GM12878 (cell line): ENCODE measurements at regions not wholly inside any gene's neighbourhood (a gene's known extent, or its start where the extent isn't known, plus 50 kb on each side); places are given as distances from the start of the nearest gene placed in this dataset.

Source experiments
- CEBPB ChIP-seq, 2 experiments: fragments of 150-350 bp in 1 of 2; IDR thresholded peaks; 2 replicates each; pipeline ENCODE4 v1.6.1; 2012 to 2014; ENCODE audit warnings: low read depth in 2 of 2, low read length in 2 of 2, borderline replicate concordance in 1 of 2, inconsistent platforms in 1 of 2
- EP300 ChIP-seq, 2 experiments: fragments of 150-350 bp in 1 of 2; IDR thresholded peaks; 2 replicates each; pipeline ENCODE4 v1.6.1; 2011 to 2012; ENCODE audit warnings: low read depth in 2 of 2, low read length in 2 of 2, borderline replicate concordance in 1 of 2, improper control_type of control experiment in 1 of 2, inconsistent platforms in 1 of 2; ENCODE audit not compliant: control insufficient read depth in 1 of 2
- GABPA ChIP-seq: IDR thresholded peaks from 2 replicates; pipeline ENCODE4 v1.6.1; 2014; ENCODE audit warnings: antibody characterized with exemption, low read depth, mild to moderate bottlenecking, inconsistent platforms
- HDAC2 ChIP-seq: fragments of 200-600 bp; sonication (generic); IDR thresholded peaks from 2 replicates; pipeline ENCODE4 v1.6.1; 2017
- MTA3 ChIP-seq: IDR thresholded peaks from 2 replicates; pipeline ENCODE4 v1.6.1; 2012; ENCODE audit warnings: low read length, inconsistent platforms, borderline replicate concordance
- RELA ChIP-seq: fragments of 450-650 bp; IDR thresholded peaks from 2 replicates; pipeline ENCODE4 v1.8.0; 2014; ENCODE audit warnings: borderline replicate concordance; ENCODE audit not compliant: partially characterized antibody
- SPI1 ChIP-seq: IDR thresholded peaks from 2 replicates; pipeline ENCODE4 v1.6.1; 2011; ENCODE audit warnings: low read depth, mild to moderate bottlenecking, low read length, moderate library complexity, borderline replicate concordance; ENCODE audit not compliant: insufficient read depth
- TF ChIP-seq, protein P1 (sequence below): fragments of 450-650 bp; IDR thresholded peaks from 2 replicates; pipeline ENCODE4 v1.6.1; 2016; ENCODE audit warnings: mild to moderate bottlenecking
- TF ChIP-seq, protein P2 (sequence below), 3 experiments: IDR thresholded peaks in 2 of 3; conservative IDR thresholded peaks in 1 of 3; 2 replicates each; pipeline ENCODE4 v1.5.1; 2011; ENCODE audit warnings: low read depth in 3 of 3, low read length in 3 of 3, mild to moderate bottlenecking in 3 of 3, control low read depth in 2 of 3, moderate library complexity in 2 of 3, inconsistent platforms in 1 of 3, mixed read lengths in 1 of 3; ENCODE audit not compliant: control insufficient read depth in 2 of 3, insufficient read depth in 1 of 3; ENCODE audit errors: extremely low read depth in 1 of 3

DNA sequence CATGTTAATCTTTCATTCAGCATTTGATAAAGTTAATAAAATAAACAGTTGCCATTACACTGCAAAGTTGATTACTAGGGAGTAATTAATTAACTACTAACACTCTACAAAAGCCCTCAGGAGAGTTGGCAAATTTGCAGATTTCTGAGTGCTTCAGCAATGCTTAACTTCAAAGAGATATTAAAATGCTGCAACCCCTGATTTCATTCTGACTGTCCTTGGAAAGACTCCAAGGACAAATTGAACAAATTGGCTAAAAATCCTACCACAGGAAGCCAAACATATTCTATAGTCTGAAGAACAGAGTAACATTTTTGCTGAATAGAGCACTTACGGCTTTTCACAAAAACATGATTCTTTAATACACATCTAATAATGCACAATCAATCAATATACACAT, 1543.0 kb downstream of the SLITRK5 start:
- TF ChIP-seq, protein P1, sequence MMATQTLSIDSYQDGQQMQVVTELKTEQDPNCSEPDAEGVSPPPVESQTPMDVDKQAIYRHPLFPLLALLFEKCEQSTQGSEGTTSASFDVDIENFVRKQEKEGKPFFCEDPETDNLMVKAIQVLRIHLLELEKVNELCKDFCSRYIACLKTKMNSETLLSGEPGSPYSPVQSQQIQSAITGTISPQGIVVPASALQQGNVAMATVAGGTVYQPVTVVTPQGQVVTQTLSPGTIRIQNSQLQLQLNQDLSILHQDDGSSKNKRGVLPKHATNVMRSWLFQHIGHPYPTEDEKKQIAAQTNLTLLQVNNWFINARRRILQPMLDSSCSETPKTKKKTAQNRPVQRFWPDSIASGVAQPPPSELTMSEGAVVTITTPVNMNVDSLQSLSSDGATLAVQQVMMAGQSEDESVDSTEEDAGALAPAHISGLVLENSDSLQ: no peak
- TF ChIP-seq GABPA: no peak
- TF ChIP-seq MTA3: no peak
- TF ChIP-seq, protein P2, sequence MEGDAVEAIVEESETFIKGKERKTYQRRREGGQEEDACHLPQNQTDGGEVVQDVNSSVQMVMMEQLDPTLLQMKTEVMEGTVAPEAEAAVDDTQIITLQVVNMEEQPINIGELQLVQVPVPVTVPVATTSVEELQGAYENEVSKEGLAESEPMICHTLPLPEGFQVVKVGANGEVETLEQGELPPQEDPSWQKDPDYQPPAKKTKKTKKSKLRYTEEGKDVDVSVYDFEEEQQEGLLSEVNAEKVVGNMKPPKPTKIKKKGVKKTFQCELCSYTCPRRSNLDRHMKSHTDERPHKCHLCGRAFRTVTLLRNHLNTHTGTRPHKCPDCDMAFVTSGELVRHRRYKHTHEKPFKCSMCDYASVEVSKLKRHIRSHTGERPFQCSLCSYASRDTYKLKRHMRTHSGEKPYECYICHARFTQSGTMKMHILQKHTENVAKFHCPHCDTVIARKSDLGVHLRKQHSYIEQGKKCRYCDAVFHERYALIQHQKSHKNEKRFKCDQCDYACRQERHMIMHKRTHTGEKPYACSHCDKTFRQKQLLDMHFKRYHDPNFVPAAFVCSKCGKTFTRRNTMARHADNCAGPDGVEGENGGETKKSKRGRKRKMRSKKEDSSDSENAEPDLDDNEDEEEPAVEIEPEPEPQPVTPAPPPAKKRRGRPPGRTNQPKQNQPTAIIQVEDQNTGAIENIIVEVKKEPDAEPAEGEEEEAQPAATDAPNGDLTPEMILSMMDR (IDR thresholded peaks at IDR 0.05 in 2 of 3, conservative IDR thresholded peaks at IDR 0.05 in 1 of 3; ENCODE audit: control insufficient read depth in 2 of 3, extremely low read depth in 1 of 3, insufficient read depth in 1 of 3, low read depth in 3 of 3, low read length in 3 of 3): no peak
- TF ChIP-seq HDAC2: no peak
- TF ChIP-seq EP300 (IDR thresholded peaks at IDR 0.05; ENCODE audit: borderline replicate concordance in 1 of 2, control insufficient read depth in 1 of 2, low read depth in 2 of 2, low read length in 2 of 2): no peak
- no peak for TF ChIP-seq RELA
- TF ChIP-seq SPI1: no peak
- no peak for TF ChIP-seq CEBPB (IDR thresholded peaks at IDR 0.05; ENCODE audit: borderline replicate concordance in 1 of 2, low read depth in 2 of 2, low read length in 2 of 2)
